B cell (primary cell): ENCODE measurements at regions not wholly inside any gene's neighbourhood (a gene's known extent, or its start where the extent isn't known, plus 50 kb on each side); places are given as distances from the start of the nearest gene placed in this dataset. TPM values are rescaled to one million over a fixed set of nuclear protein-coding genes. Genes with fewer than 3 reads are reported as not detected.

Experiments used
- ATAC-seq: fragments of 200-7000 bp; cut with Tn5 transposase; one replicate; pipeline ENCODE4 v1.10.0; 2021; ENCODE audit warnings: low read depth, mild to moderate bottlenecking, moderate number of reproducible peaks, moderate library complexity
- CTCF ChIA-PET: fragments of 350-600 bp; sonication (Branson Sonifier 250); formaldehyde crosslinking; loops from one replicate; lab custom pipeline; 2021; ENCODE audit warnings: antibody characterized with exemption, inconsistent platforms; lab: Charles Lee
- POLR2A ChIA-PET: fragments of 350-600 bp; sonication (Branson Sonifier 250); formaldehyde crosslinking; loops from one replicate; lab custom pipeline; 2021; ENCODE audit warnings: antibody characterized with exemption; lab: Charles Lee
- DNase-seq: peaks from one replicate; pipeline ENCODE4 v3.0.0; 2013
- H2AFZ ChIP-seq: 2 replicates; pipeline ENCODE4 v1.6.1; 2012; ENCODE audit warnings: mild to moderate bottlenecking, low read depth, low read length; ENCODE audit not compliant: insufficient read depth, poor library complexity, severe bottlenecking
- H3K27ac ChIP-seq, 2 donors: 1 replicate in 1 of 2; 2 replicates in 1 of 2; pipeline ENCODE4 v1.5.1; 2012 to 2013; ENCODE audit warnings: low read length in 2 of 2, mild to moderate bottlenecking in 2 of 2, moderate library complexity in 1 of 2
- H3K27me3 ChIP-seq, 4 experiments: fragments of 200-600 bp in 1 of 4; sonication (generic) in 1 of 4; replicated peaks in 1 of 4; 1 replicate in 2 of 4; 2 replicates in 2 of 4; pipeline versions ENCODE4 v1.6.1 to v1.7.0; 2013 to 2016; ENCODE audit warnings: low read length in 3 of 4, mild to moderate bottlenecking in 2 of 4, mixed read lengths in 1 of 4, moderate library complexity in 1 of 4; ENCODE audit not compliant: insufficient read depth in 4 of 4, control insufficient read depth in 3 of 4; ENCODE audit errors: control extremely low read depth in 1 of 4
- H3K36me3 ChIP-seq, 2 experiments: replicated peaks in 1 of 2; 1 replicate in 1 of 2; 2 replicates in 1 of 2; pipeline versions ENCODE4 v1.6.1 to v1.7.1; 2013; ENCODE audit warnings: low read length in 1 of 2; ENCODE audit not compliant: insufficient read depth in 2 of 2, control insufficient read depth in 1 of 2; ENCODE audit errors: control extremely low read depth in 1 of 2, extremely low read depth in 1 of 2
- H3K4me1 ChIP-seq, 2 donors: fragments of 200-600 bp in 1 of 2; sonication (generic) in 1 of 2; 1 replicate in 1 of 2; 2 replicates in 1 of 2; pipeline versions ENCODE4 v1.5.1 to v1.6.1; 2013 to 2017; ENCODE audit warnings: low read length in 2 of 2; ENCODE audit not compliant: control insufficient read depth in 2 of 2, insufficient read depth in 2 of 2
- H3K4me2 ChIP-seq: replicated peaks from 2 replicates; pipeline ENCODE3; 2012; ENCODE audit warnings: mild to moderate bottlenecking, low read depth, low read length; ENCODE audit not compliant: poor library complexity, severe bottlenecking
- H3K4me3 ChIP-seq, 5 experiments: fragments of 200-600 bp in 1 of 5; sonication (generic) in 1 of 5; 1 replicate in 3 of 5; 2 replicates in 2 of 5; pipeline versions ENCODE4 v1.5.1 to v1.7.0; 2011 to 2016; ENCODE audit warnings: low read length in 4 of 5, mild to moderate bottlenecking in 4 of 5, low read depth in 2 of 5, control low read depth in 1 of 5, moderate library complexity in 1 of 5; ENCODE audit not compliant: insufficient read depth in 1 of 5; ENCODE audit errors: control extremely low read depth in 1 of 5, extremely low read depth in 1 of 5
- H3K79me2 ChIP-seq: fragments of 200-600 bp; sonication (generic); one replicate; pipeline ENCODE4 v1.6.0; 2016; ENCODE audit warnings: low read length; ENCODE audit not compliant: control insufficient read depth, insufficient read depth
- H3K9ac ChIP-seq: fragments of 200-600 bp; sonication (generic); 2 replicates; pipeline ENCODE4 v1.6.1; 2017; ENCODE audit warnings: mild to moderate bottlenecking, low read length, moderate library complexity
- H3K9me3 ChIP-seq, 3 donors: one replicate each; pipeline versions ENCODE4 v1.6.1 to v1.7.1; 2013; ENCODE audit warnings: low read length in 2 of 3; ENCODE audit not compliant: control insufficient read depth in 2 of 3, insufficient read depth in 1 of 3; ENCODE audit errors: control extremely low read depth in 1 of 3
- H4K20me1 ChIP-seq: 2 replicates; pipeline ENCODE4 v1.6.0; 2012; ENCODE audit warnings: mild to moderate bottlenecking, low read length; ENCODE audit not compliant: insufficient read depth, control insufficient read depth, poor library complexity, severe bottlenecking
- H3K27ac Mint-ChIP-seq: one replicate; pipeline ENCODE4 v1.8.0; 2021; ENCODE audit warnings: mixed read lengths
- H3K27me3 Mint-ChIP-seq: one replicate; pipeline ENCODE4 v1.8.0; 2021; ENCODE audit warnings: mixed read lengths
- H3K4me1 Mint-ChIP-seq: one replicate; pipeline ENCODE4 v1.8.0; 2021; ENCODE audit warnings: mixed read lengths
- H3K4me3 Mint-ChIP-seq: one replicate; pipeline ENCODE4 v1.8.0; 2021; ENCODE audit warnings: mixed read lengths
- H3K9me3 Mint-ChIP-seq: one replicate; pipeline ENCODE4 v1.8.0; 2022; ENCODE audit warnings: mixed read lengths; ENCODE audit not compliant: insufficient read depth
- CTCF ChIP-seq: fragments of 200-600 bp; IDR thresholded peaks from one replicate; pipeline ENCODE4 v1.8.0; 2022; ENCODE audit warnings: antibody characterized with exemption, mild to moderate bottlenecking
- EZH2 ChIP-seq: IDR thresholded peaks from 2 replicates; pipeline ENCODE4 v1.6.1; 2012; ENCODE audit warnings: borderline replicate concordance, low read depth, mild to moderate bottlenecking, moderate library complexity, low read length; ENCODE audit not compliant: insufficient read depth, poor library complexity, severe bottlenecking
- WGBS: methylation state at CpG from one replicate; pipeline ENCODE4 v1.1.5; 2013; ENCODE audit warnings: missing lambda C conversion rate; ENCODE audit not compliant: insufficient coverage; 5-methylcytosine and 5-hydroxymethylcytosine counted together
- intact Hi-C: fragments of 100-400 bp; cut with micrococcal nuclease; formaldehyde crosslinking; loops from one replicate; pipeline ENCODE4 v1.10.0; 2022
- small RNA-seq: library from RNA; depleted of rRNA; stranded (forward); fragments of <200 nt; gene quantifications from one replicate; pipeline ENCODE3, GENCODE V24; 2012; ENCODE audit warnings: low replicate concordance, low read depth; ENCODE audit not compliant: insufficient read length

GRCh38 chr11:15913261-15913660 lies 443.1 kb downstream of the SOX6 start:
- Mint-ChIP-seq H3K4me1 (no peaks in the 10 kb centered on the region), H3K27me3 (no peaks in the 10 kb centered on the region), H3K27ac (no peak overlapping the region), H3K9me3 (peaks cover 2% of the 10 kb centered on the region), H3K4me3 (no peak overlapping the region)
- intact Hi-C loops: no loop called here
- TF ChIP-seq EZH2 (no peak), CTCF (no peak)
- no peaks in the 10 kb centered on the region for H3K36me3 ChIP-seq
- no peak overlapping the region for H3K9ac ChIP-seq
- no peak overlapping the region for H3K4me2 ChIP-seq
- no peak overlapping the region for H3K4me3 ChIP-seq
- ATAC-seq: no peak
- POLR2A ChIA-PET: no interaction called here
- no peaks in the 10 kb centered on the region for H3K27me3 ChIP-seq
- H3K4me1 ChIP-seq: no peaks in the 10 kb centered on the region
- H3K79me2 ChIP-seq: no peaks in the 10 kb centered on the region
- H4K20me1 ChIP-seq: no peaks in the 10 kb centered on the region
- no peak for DNase-seq
- CTCF ChIA-PET: no interaction called here
- WGBS: no CpG with 5 or more reads among the region's 2 CpGs
- no peak overlapping the region for H2AFZ ChIP-seq
- H3K9me3 ChIP-seq: no peaks in the 10 kb centered on the region
- H3K27ac ChIP-seq: no peak overlapping the region

Small RNAs in the stretch of these regions (small RNA-seq; reads per million reads assigned to genes)
- gene RF00324: not detected
